ENCODE measurements at regions not wholly inside any gene's neighbourhood (a gene's known extent, or its start where the extent isn't known, plus 50 kb on each side); places are given as distances from the start of the nearest gene placed in this dataset.

DNA sequence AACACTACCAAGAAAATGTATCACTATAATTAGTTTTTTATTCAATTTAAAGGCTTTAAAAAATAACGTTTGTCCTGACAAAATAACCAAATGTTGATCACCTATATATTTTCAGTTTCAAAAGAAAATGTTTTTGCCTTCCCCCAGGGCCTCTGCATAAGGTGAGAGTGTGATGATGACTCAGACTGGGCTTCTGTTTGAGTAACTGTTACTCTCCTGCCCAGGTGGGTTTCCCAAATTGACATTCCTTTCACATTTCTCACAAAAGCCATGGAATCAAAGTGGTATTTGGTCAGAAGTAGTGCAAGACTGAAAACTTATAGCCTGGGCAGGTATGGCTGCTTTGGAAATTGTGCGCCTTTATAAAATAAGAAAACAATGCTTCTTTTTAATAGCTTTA is 180.6 kb downstream of the COG6 start:
- no peak for TF ChIP-seq EZH2 (IDR thresholded peaks at IDR 0.05; ENCODE audit: borderline replicate concordance)
- TF ChIP-seq, protein P1, sequence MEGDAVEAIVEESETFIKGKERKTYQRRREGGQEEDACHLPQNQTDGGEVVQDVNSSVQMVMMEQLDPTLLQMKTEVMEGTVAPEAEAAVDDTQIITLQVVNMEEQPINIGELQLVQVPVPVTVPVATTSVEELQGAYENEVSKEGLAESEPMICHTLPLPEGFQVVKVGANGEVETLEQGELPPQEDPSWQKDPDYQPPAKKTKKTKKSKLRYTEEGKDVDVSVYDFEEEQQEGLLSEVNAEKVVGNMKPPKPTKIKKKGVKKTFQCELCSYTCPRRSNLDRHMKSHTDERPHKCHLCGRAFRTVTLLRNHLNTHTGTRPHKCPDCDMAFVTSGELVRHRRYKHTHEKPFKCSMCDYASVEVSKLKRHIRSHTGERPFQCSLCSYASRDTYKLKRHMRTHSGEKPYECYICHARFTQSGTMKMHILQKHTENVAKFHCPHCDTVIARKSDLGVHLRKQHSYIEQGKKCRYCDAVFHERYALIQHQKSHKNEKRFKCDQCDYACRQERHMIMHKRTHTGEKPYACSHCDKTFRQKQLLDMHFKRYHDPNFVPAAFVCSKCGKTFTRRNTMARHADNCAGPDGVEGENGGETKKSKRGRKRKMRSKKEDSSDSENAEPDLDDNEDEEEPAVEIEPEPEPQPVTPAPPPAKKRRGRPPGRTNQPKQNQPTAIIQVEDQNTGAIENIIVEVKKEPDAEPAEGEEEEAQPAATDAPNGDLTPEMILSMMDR (IDR thresholded peaks at IDR 0.05; ENCODE audit: poor library complexity) = no peak
